B cell (primary cell): ENCODE measurements at regions not wholly inside any gene's neighbourhood (a gene's known extent, or its start where the extent isn't known, plus 50 kb on each side); places are given as distances from the start of the nearest gene placed in this dataset.

Experiments used
- ATAC-seq: fragments of 200-7000 bp; cut with Tn5 transposase; one replicate; pipeline ENCODE4 v1.10.0; 2021; ENCODE audit warnings: low read depth, mild to moderate bottlenecking, moderate number of reproducible peaks, moderate library complexity
- CTCF ChIA-PET: fragments of 350-600 bp; sonication (Branson Sonifier 250); formaldehyde crosslinking; loops from one replicate; lab custom pipeline; 2021; ENCODE audit warnings: antibody characterized with exemption, inconsistent platforms; lab: Charles Lee
- POLR2A ChIA-PET: fragments of 350-600 bp; sonication (Branson Sonifier 250); formaldehyde crosslinking; loops from one replicate; lab custom pipeline; 2021; ENCODE audit warnings: antibody characterized with exemption; lab: Charles Lee
- DNase-seq: peaks from one replicate; pipeline ENCODE4 v3.0.0; 2013
- H2AFZ ChIP-seq: 2 replicates; pipeline ENCODE4 v1.6.1; 2012; ENCODE audit warnings: mild to moderate bottlenecking, low read depth, low read length; ENCODE audit not compliant: insufficient read depth, poor library complexity, severe bottlenecking
- H3K27ac ChIP-seq, 2 donors: 1 replicate in 1 of 2; 2 replicates in 1 of 2; pipeline ENCODE4 v1.5.1; 2012 to 2013; ENCODE audit warnings: low read length in 2 of 2, mild to moderate bottlenecking in 2 of 2, moderate library complexity in 1 of 2
- H3K27me3 ChIP-seq, 4 experiments: fragments of 200-600 bp in 1 of 4; sonication (generic) in 1 of 4; replicated peaks in 1 of 4; 1 replicate in 2 of 4; 2 replicates in 2 of 4; pipeline versions ENCODE4 v1.6.1 to v1.7.0; 2013 to 2016; ENCODE audit warnings: low read length in 3 of 4, mild to moderate bottlenecking in 2 of 4, mixed read lengths in 1 of 4, moderate library complexity in 1 of 4; ENCODE audit not compliant: insufficient read depth in 4 of 4, control insufficient read depth in 3 of 4; ENCODE audit errors: control extremely low read depth in 1 of 4
- H3K36me3 ChIP-seq, 2 experiments: replicated peaks in 1 of 2; 1 replicate in 1 of 2; 2 replicates in 1 of 2; pipeline versions ENCODE4 v1.6.1 to v1.7.1; 2013; ENCODE audit warnings: low read length in 1 of 2; ENCODE audit not compliant: insufficient read depth in 2 of 2, control insufficient read depth in 1 of 2; ENCODE audit errors: control extremely low read depth in 1 of 2, extremely low read depth in 1 of 2
- H3K4me1 ChIP-seq, 2 donors: fragments of 200-600 bp in 1 of 2; sonication (generic) in 1 of 2; 1 replicate in 1 of 2; 2 replicates in 1 of 2; pipeline versions ENCODE4 v1.5.1 to v1.6.1; 2013 to 2017; ENCODE audit warnings: low read length in 2 of 2; ENCODE audit not compliant: control insufficient read depth in 2 of 2, insufficient read depth in 2 of 2
- H3K4me2 ChIP-seq: replicated peaks from 2 replicates; pipeline ENCODE3; 2012; ENCODE audit warnings: mild to moderate bottlenecking, low read depth, low read length; ENCODE audit not compliant: poor library complexity, severe bottlenecking
- H3K4me3 ChIP-seq, 5 experiments: fragments of 200-600 bp in 1 of 5; sonication (generic) in 1 of 5; 1 replicate in 3 of 5; 2 replicates in 2 of 5; pipeline versions ENCODE4 v1.5.1 to v1.7.0; 2011 to 2016; ENCODE audit warnings: low read length in 4 of 5, mild to moderate bottlenecking in 4 of 5, low read depth in 2 of 5, control low read depth in 1 of 5, moderate library complexity in 1 of 5; ENCODE audit not compliant: insufficient read depth in 1 of 5; ENCODE audit errors: control extremely low read depth in 1 of 5, extremely low read depth in 1 of 5
- H3K79me2 ChIP-seq: fragments of 200-600 bp; sonication (generic); one replicate; pipeline ENCODE4 v1.6.0; 2016; ENCODE audit warnings: low read length; ENCODE audit not compliant: control insufficient read depth, insufficient read depth
- H3K9ac ChIP-seq: fragments of 200-600 bp; sonication (generic); 2 replicates; pipeline ENCODE4 v1.6.1; 2017; ENCODE audit warnings: mild to moderate bottlenecking, low read length, moderate library complexity
- H3K9me3 ChIP-seq, 3 donors: one replicate each; pipeline versions ENCODE4 v1.6.1 to v1.7.1; 2013; ENCODE audit warnings: low read length in 2 of 3; ENCODE audit not compliant: control insufficient read depth in 2 of 3, insufficient read depth in 1 of 3; ENCODE audit errors: control extremely low read depth in 1 of 3
- H4K20me1 ChIP-seq: 2 replicates; pipeline ENCODE4 v1.6.0; 2012; ENCODE audit warnings: mild to moderate bottlenecking, low read length; ENCODE audit not compliant: insufficient read depth, control insufficient read depth, poor library complexity, severe bottlenecking
- H3K27ac Mint-ChIP-seq: one replicate; pipeline ENCODE4 v1.8.0; 2021; ENCODE audit warnings: mixed read lengths
- H3K27me3 Mint-ChIP-seq: one replicate; pipeline ENCODE4 v1.8.0; 2021; ENCODE audit warnings: mixed read lengths
- H3K4me1 Mint-ChIP-seq: one replicate; pipeline ENCODE4 v1.8.0; 2021; ENCODE audit warnings: mixed read lengths
- H3K4me3 Mint-ChIP-seq: one replicate; pipeline ENCODE4 v1.8.0; 2021; ENCODE audit warnings: mixed read lengths
- H3K9me3 Mint-ChIP-seq: one replicate; pipeline ENCODE4 v1.8.0; 2022; ENCODE audit warnings: mixed read lengths; ENCODE audit not compliant: insufficient read depth
- CTCF ChIP-seq: fragments of 200-600 bp; IDR thresholded peaks from one replicate; pipeline ENCODE4 v1.8.0; 2022; ENCODE audit warnings: antibody characterized with exemption, mild to moderate bottlenecking
- EZH2 ChIP-seq: IDR thresholded peaks from 2 replicates; pipeline ENCODE4 v1.6.1; 2012; ENCODE audit warnings: borderline replicate concordance, low read depth, mild to moderate bottlenecking, moderate library complexity, low read length; ENCODE audit not compliant: insufficient read depth, poor library complexity, severe bottlenecking
- WGBS: methylation state at CpG from one replicate; pipeline ENCODE4 v1.1.5; 2013; ENCODE audit warnings: missing lambda C conversion rate; ENCODE audit not compliant: insufficient coverage; 5-methylcytosine and 5-hydroxymethylcytosine counted together
- intact Hi-C: fragments of 100-400 bp; cut with micrococcal nuclease; formaldehyde crosslinking; loops from one replicate; pipeline ENCODE4 v1.10.0; 2022

GRCh38 chr13:104447348-104447747, 1381.1 kb upstream of the SLC10A2 start:
- Mint-ChIP-seq H3K27ac (no peak overlapping the region), H3K27me3 (no peaks in the 10 kb centered on the region), H3K4me1 (no peaks in the 10 kb centered on the region), H3K4me3 (no peak overlapping the region), H3K9me3 (peaks cover 12% of the 10 kb centered on the region)
- TF ChIP-seq EZH2 (no peak), CTCF (no peak)
- ATAC-seq (no peak), DNase-seq (no peak)
- Histone ChIP-seq H3K79me2 (no peaks in the 10 kb centered on the region), H3K9me3 (peaks cover 0 to 3% (median 0%) of the 10 kb centered on the region in 3 donors), H2AFZ (no peak overlapping the region), H4K20me1 (no peaks in the 10 kb centered on the region), H3K4me3 (no peak overlapping the region), H3K36me3 (no peaks in the 10 kb centered on the region), H3K4me1 (no peaks in the 10 kb centered on the region), H3K27ac (no peak overlapping the region), H3K9ac (no peak overlapping the region), H3K27me3 (no peaks in the 10 kb centered on the region), H3K4me2 (no peak overlapping the region)
- ChIA-PET POLR2A (no interaction called here), CTCF (no interaction called here)
- intact Hi-C loops = no loop called here
- 63% methylated on average over 6 of the region's 6 CpGs for WGBS

GRCh38 chr13:104442536-104442935, 1376.3 kb upstream of the SLC10A2 start:
- Histone ChIP-seq H3K79me2 (no peaks in the 10 kb centered on the region), H3K4me2 (no peak overlapping the region), H3K9me3 (peaks cover 0 to 3% (median 0%) of the 10 kb centered on the region in 3 donors), H3K27ac (no peak overlapping the region), H3K9ac (no peak overlapping the region), H4K20me1 (no peaks in the 10 kb centered on the region), H3K36me3 (no peaks in the 10 kb centered on the region), H2AFZ (no peak overlapping the region), H3K4me3 (no peak overlapping the region), H3K27me3 (no peaks in the 10 kb centered on the region), H3K4me1 (no peaks in the 10 kb centered on the region)
- H3K4me3 Mint-ChIP-seq = no peak overlapping the region
- no peaks in the 10 kb centered on the region for H3K4me1 Mint-ChIP-seq
- H3K27ac Mint-ChIP-seq = no peak overlapping the region
- TF ChIP-seq CTCF (no peak), EZH2 (no peak)
- intact Hi-C loops = no loop called here
- CTCF ChIA-PET = no interaction called here
- H3K27me3 Mint-ChIP-seq = no peaks in the 10 kb centered on the region
- 73% methylated on average over 3 of the region's 3 CpGs for WGBS
- peaks cover 8% of the 10 kb centered on the region for H3K9me3 Mint-ChIP-seq
- ATAC-seq (no peak), DNase-seq (no peak)
- POLR2A ChIA-PET = no interaction called here
